ENCODE measurements at regions not wholly inside any gene's neighbourhood (a gene's known extent, or its start where the extent isn't known, plus 50 kb on each side); places are given as distances from the start of the nearest gene placed in this dataset.

- BruUV-seq (replicated peaks), result no TSS peak
- no peaks in the 10 kb centered on the region for H3K9me3 ChIP-seq (replicated peaks; ENCODE audit: control insufficient read depth, insufficient read depth, low read length)
- FAIRE-seq (no peak), DNase-seq (ENCODE audit: low read depth, low spot score) (no peak)
- dilution Hi-C loops (cut with MboI; ENCODE audit: extremely low pct_ligation_motif_present, low sequenced_read_pairs), result no loop called here
- intact Hi-C loops (cut with micrococcal nuclease), result no loop called here
- H3K4me1 ChIP-seq (ENCODE audit: control insufficient read depth, extremely low read depth, insufficient read depth, low read length), result no peaks in the 10 kb centered on the region
- no peaks in the 10 kb centered on the region for H3K79me2 ChIP-seq (ENCODE audit: control insufficient read depth, insufficient read depth, low read length)
- TF ChIP-seq EZH2 (IDR thresholded peaks at IDR 0.05; ENCODE audit: borderline replicate concordance, low read depth, low read length, severe bottlenecking) (no peak), MAX (IDR thresholded peaks at IDR 0.05; ENCODE audit: insufficient read depth, insufficient read length) (no peak), FOS (IDR thresholded peaks at IDR 0.05; ENCODE audit: borderline replicate concordance, insufficient read depth, low read length) (no peak), JUN (IDR thresholded peaks at IDR 0.05; ENCODE audit: borderline replicate concordance, insufficient read depth, insufficient read length, low read depth) (no peak)
- H3K4me2 ChIP-seq (ENCODE audit: insufficient read depth, low read length), result no peak overlapping the region
- no peaks in the 10 kb centered on the region for H3K9me1 ChIP-seq (replicated peaks; ENCODE audit: control insufficient read depth, extremely low read depth, insufficient read depth, low read length)
- no peak overlapping the region for H3K27ac ChIP-seq (ENCODE audit: insufficient read depth, low read depth, low read length)
- H4K20me1 ChIP-seq (replicated peaks; ENCODE audit: control insufficient read depth, extremely low read depth, insufficient read depth, low read length), result no peaks in the 10 kb centered on the region
- no peak overlapping the region for H3K9ac ChIP-seq (replicated peaks; ENCODE audit: extremely low read depth, insufficient read depth, low read length)
- no peak overlapping the region for H2AFZ ChIP-seq (ENCODE audit: low read depth, low read length)
- peaks cover 3 to 6% of the 10 kb centered on the region in 2 experiments for H3K27me3 ChIP-seq (ENCODE audit: control insufficient read depth in 2 of 2, insufficient read depth in 2 of 2, low read length in 2 of 2)
- no peak overlapping the region for H3K4me3 ChIP-seq (replicated peaks in 1 of 3; ENCODE audit: insufficient read depth in 1 of 3, low read depth in 1 of 3, low read length in 3 of 3)
- ChIA-PET CTCF (interaction anchor here (1.4 kb wide), 1 partner anchor 108 kb away, joined by 3 read pairs; no protein-coding TSS in a partner anchor), POLR2A (no interaction called here)
- H3K36me3 ChIP-seq (ENCODE audit: control insufficient read depth in 2 of 2, extremely low read depth in 1 of 2, insufficient read depth in 2 of 2, low read length in 2 of 2), result no peaks in the 10 kb centered on the region
These were observed 51.1 kb upstream of the DAPK1 start for GRCh38 chr9:87446527-87446926.

- Histone ChIP-seq H3K9ac (replicated peaks; ENCODE audit: extremely low read depth, insufficient read depth, low read length) (no peak overlapping the region), H3K4me2 (ENCODE audit: insufficient read depth, low read length) (no peak overlapping the region), H3K4me3 (replicated peaks in 1 of 3; ENCODE audit: insufficient read depth in 1 of 3, low read depth in 1 of 3, low read length in 3 of 3) (no peak overlapping the region), H3K79me2 (ENCODE audit: control insufficient read depth, insufficient read depth, low read length) (no peaks in the 10 kb centered on the region), H3K9me3 (replicated peaks; ENCODE audit: control insufficient read depth, insufficient read depth, low read length) (no peaks in the 10 kb centered on the region), H4K20me1 (replicated peaks; ENCODE audit: control insufficient read depth, extremely low read depth, insufficient read depth, low read length) (no peaks in the 10 kb centered on the region), H3K27me3 (ENCODE audit: control insufficient read depth in 2 of 2, insufficient read depth in 2 of 2, low read length in 2 of 2) (peaks cover 3 to 6% of the 10 kb centered on the region in 2 experiments), H2AFZ (ENCODE audit: low read depth, low read length) (no peak overlapping the region), H3K36me3 (ENCODE audit: control insufficient read depth in 2 of 2, extremely low read depth in 1 of 2, insufficient read depth in 2 of 2, low read length in 2 of 2) (no peaks in the 10 kb centered on the region), H3K4me1 (ENCODE audit: control insufficient read depth, extremely low read depth, insufficient read depth, low read length) (no peaks in the 10 kb centered on the region), H3K9me1 (replicated peaks; ENCODE audit: control insufficient read depth, extremely low read depth, insufficient read depth, low read length) (no peaks in the 10 kb centered on the region), H3K27ac (ENCODE audit: insufficient read depth, low read depth, low read length) (no peak overlapping the region)
- POLR2A ChIA-PET, result no interaction called here
- TF ChIP-seq GATA2 (IDR thresholded peaks at IDR 0.05; ENCODE audit: insufficient read depth, insufficient read length, low read depth, low read length) (no peak), EZH2 (IDR thresholded peaks at IDR 0.05; ENCODE audit: borderline replicate concordance, low read depth, low read length, severe bottlenecking) (no peak), MAX (IDR thresholded peaks at IDR 0.05; ENCODE audit: insufficient read depth, insufficient read length) (no peak), JUN (IDR thresholded peaks at IDR 0.05; ENCODE audit: borderline replicate concordance, insufficient read depth, insufficient read length, low read depth) (no peak), POLR2AphosphoS5 (IDR thresholded peaks at IDR 0.05; ENCODE audit: insufficient read depth, low read depth, low read length) (no peak), FOS (IDR thresholded peaks at IDR 0.05; ENCODE audit: borderline replicate concordance, insufficient read depth, low read length) (no peak), POLR2A (IDR thresholded peaks at IDR 0.05; ENCODE audit: low read depth, low read length) (no peak), CTCF (IDR thresholded peaks at IDR 0.05; ENCODE audit: extremely low read depth in 1 of 2, insufficient read depth in 1 of 2, low read depth in 1 of 2, low read length in 2 of 2) (no peak), MYC (IDR thresholded peaks at IDR 0.05; ENCODE audit: low read depth, low read length) (no peak)
- no peak for FAIRE-seq
- intact Hi-C loops (cut with micrococcal nuclease) (no loop called here), dilution Hi-C loops (cut with MboI; ENCODE audit: extremely low pct_ligation_motif_present, low sequenced_read_pairs) (no loop called here)
- CTCF ChIA-PET, result no interaction called here
- DNase-seq (ENCODE audit: low read depth, low spot score), result no peak
- no TSS peak for BruUV-seq (replicated peaks)
These were observed 49.9 kb upstream of the DAPK1 start for GRCh38 chr9:87447547-87448432.

Measured in endothelial cell of umbilical vein (primary cell).